22Rv1 (cell line): ENCODE measurements at regions not wholly inside any gene's neighbourhood (a gene's known extent, or its start where the extent isn't known, plus 50 kb on each side); places are given as distances from the start of the nearest gene placed in this dataset.

Source experiments
- ZFX ChIP-seq: fragments of 450-650 bp; IDR thresholded peaks from 2 replicates; pipeline ENCODE4 v1.6.1; 2017; ENCODE audit warnings: antibody characterized with exemption, borderline replicate concordance
- TF ChIP-seq, protein P1 (sequence below): fragments of 450-650 bp; IDR thresholded peaks from 2 replicates; pipeline ENCODE4 v1.5.1; 2017; ENCODE audit warnings: mild to moderate bottlenecking

DNA sequence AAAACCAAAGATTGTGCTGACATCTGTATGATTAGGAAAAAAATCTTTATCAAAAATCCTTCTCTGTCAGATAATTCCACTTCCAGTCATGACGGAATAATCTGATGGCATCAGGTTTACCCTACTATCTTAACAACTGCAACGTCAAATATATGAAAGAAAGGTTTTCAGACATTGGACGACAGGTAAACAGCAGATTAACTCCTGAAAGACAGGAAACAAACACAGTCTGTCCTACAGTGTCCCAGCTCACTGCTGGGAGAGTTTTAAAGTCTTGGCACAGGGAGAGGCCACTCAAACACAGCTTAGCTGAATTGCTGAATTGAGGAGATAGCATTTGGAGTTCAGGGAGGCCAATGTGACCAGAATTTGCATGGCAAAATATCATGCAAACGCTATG is 186.3 kb upstream of the KCTD7 start:
- no peak for TF ChIP-seq ZFX
- TF ChIP-seq, protein P1, sequence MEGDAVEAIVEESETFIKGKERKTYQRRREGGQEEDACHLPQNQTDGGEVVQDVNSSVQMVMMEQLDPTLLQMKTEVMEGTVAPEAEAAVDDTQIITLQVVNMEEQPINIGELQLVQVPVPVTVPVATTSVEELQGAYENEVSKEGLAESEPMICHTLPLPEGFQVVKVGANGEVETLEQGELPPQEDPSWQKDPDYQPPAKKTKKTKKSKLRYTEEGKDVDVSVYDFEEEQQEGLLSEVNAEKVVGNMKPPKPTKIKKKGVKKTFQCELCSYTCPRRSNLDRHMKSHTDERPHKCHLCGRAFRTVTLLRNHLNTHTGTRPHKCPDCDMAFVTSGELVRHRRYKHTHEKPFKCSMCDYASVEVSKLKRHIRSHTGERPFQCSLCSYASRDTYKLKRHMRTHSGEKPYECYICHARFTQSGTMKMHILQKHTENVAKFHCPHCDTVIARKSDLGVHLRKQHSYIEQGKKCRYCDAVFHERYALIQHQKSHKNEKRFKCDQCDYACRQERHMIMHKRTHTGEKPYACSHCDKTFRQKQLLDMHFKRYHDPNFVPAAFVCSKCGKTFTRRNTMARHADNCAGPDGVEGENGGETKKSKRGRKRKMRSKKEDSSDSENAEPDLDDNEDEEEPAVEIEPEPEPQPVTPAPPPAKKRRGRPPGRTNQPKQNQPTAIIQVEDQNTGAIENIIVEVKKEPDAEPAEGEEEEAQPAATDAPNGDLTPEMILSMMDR, result no peak
